ENCODE measurements at regions not wholly inside any gene's neighbourhood (a gene's known extent, or its start where the extent isn't known, plus 50 kb on each side); places are given as distances from the start of the nearest gene placed in this dataset.
"Not testable (repeated sequence)": the region's sequence is repeated elsewhere in the genome, so short reads cannot be mapped to it uniquely, and the experiment has no call there.

DNA sequence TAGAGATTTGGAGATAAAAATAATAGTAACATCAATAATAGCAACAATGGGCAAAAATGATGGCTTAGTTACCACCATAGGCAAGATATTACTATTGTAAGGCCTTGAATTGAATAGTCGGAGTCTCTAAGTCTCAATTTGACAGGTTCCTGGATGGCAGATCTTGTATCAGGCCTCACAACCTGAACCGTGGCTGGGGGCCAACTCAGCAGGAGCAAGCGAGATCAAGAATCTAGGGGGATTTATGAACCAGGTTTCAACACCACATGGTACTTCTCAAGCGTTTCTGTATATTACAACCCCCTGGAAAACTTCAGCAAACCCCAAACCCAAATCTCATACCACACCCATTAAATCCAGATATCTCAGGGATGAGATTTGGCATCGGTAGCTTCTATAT lies 573.8 kb downstream of the LIG4 start:
- Histone ChIP-seq H3K27me3 (ENCODE audit: control insufficient read depth in 3 of 3, insufficient read depth in 3 of 3, low read length in 3 of 3) (no peaks in the 10 kb centered on the region), H3K27ac (ENCODE audit: low read depth in 1 of 3, low read length in 2 of 3) (no peak overlapping the region), H3K36me3 (ENCODE audit: control insufficient read depth in 3 of 3, insufficient read depth in 2 of 3, low read depth in 1 of 3, low read length in 3 of 3) (no peaks in the 10 kb centered on the region), H3K9me3 (ENCODE audit: control insufficient read depth in 2 of 2, insufficient read depth in 1 of 2, low read depth in 1 of 2, low read length in 1 of 2) (no peaks in the 10 kb centered on the region), H3K4me3 (ENCODE audit: low read depth in 1 of 3, low read length in 3 of 3) (no peak overlapping the region), H3K4me1 (ENCODE audit: control insufficient read depth in 3 of 3, insufficient read depth in 2 of 3, low read depth in 1 of 3, low read length in 2 of 3) (no peaks in the 10 kb centered on the region)
- DNase-seq = no peak
- 77 to 88% (median 85%) methylated on average over 5 of the region's 5 CpGs for WGBS, 3 donors
- FAIRE-seq = no peak

DNA sequence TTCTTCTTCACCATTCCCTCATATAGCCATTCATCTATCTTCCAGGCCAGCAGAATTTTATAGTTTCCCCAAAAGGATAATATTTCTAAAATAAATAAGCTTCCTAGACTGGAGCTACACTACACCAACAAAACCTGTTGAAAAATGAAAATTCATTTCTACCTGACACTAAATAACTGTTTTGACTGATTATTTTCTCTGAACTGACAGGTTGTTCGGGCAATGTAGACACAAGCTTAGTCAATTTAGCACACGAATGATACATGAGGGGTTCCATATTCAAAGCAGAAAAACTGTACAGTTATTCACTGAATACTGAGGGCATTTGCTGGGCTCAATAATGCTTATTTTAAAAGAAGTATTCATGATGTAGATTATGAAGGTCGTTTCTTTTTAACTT lies 589.7 kb downstream of the LIG4 start:
- no peak overlapping the region for H3K27ac ChIP-seq (ENCODE audit: low read depth in 1 of 3, low read length in 2 of 3)
- FAIRE-seq = no peak
- H3K9me3 ChIP-seq (ENCODE audit: control insufficient read depth in 2 of 2, insufficient read depth in 1 of 2, low read depth in 1 of 2, low read length in 1 of 2) = no peaks in the 10 kb centered on the region
- WGBS, 3 donors = 60 to 84% (median 65%) methylated on average over 3 of the region's 3 CpGs
- no peaks in the 10 kb centered on the region for H3K27me3 ChIP-seq (ENCODE audit: control insufficient read depth in 3 of 3, insufficient read depth in 3 of 3, low read length in 3 of 3)
- no peak overlapping the region for H3K4me3 ChIP-seq (ENCODE audit: low read depth in 1 of 3, low read length in 3 of 3)
- no peak for DNase-seq
- no peaks in the 10 kb centered on the region for H3K4me1 ChIP-seq (ENCODE audit: control insufficient read depth in 3 of 3, insufficient read depth in 2 of 3, low read depth in 1 of 3, low read length in 2 of 3)
- H3K36me3 ChIP-seq (ENCODE audit: control insufficient read depth in 3 of 3, insufficient read depth in 2 of 3, low read depth in 1 of 3, low read length in 3 of 3) = no peaks in the 10 kb centered on the region

DNA sequence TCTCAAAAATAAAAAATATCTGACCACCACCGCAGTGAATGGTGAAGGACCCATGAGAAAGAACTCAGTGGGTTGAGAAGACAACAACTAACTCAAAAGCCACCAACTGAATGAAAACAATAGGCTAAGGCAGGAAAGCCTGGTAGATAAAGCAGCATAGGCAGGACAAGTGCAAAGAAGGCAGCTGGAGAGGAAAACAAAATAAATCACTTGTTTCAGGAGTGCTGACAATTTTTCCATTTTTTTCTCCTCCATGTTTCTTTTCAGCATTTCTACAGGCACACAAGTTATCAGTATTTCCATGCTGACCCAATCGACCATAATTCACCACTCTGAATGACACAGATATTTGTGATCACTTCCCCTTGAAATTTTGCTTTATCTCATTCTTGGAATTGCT lies 597.8 kb downstream of the LIG4 start:
- DNase-seq = no peak

DNA sequence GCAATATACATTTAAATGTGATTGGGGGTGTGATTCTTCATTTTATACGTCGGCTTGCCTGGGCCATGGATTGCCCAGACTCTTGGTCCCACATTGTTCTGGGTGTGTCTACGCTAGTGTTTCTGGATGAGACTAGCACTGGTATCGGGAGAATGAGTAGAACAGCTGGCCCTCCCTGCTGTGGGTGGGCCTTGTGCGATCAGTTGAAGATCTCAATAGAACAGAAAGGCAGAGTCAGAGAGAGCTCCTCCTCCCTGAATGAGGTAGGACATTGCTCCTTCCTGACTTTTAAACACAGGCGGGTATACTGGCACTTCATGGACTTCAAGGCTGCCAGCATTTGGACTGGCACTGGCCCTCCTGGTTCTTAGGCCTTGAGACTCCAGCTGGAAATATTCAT lies 603.0 kb downstream of the LIG4 start:
- no peak overlapping the region for H3K4me3 ChIP-seq (ENCODE audit: low read depth in 1 of 3, low read length in 3 of 3)
- no peaks in the 10 kb centered on the region for H3K9me3 ChIP-seq (ENCODE audit: control insufficient read depth in 2 of 2, insufficient read depth in 1 of 2, low read depth in 1 of 2, low read length in 1 of 2)
- no peak overlapping the region for H3K27ac ChIP-seq (ENCODE audit: low read depth in 1 of 3, low read length in 2 of 3)
- FAIRE-seq (no peak), DNase-seq (no peak)
- H3K36me3 ChIP-seq (ENCODE audit: control insufficient read depth in 3 of 3, insufficient read depth in 2 of 3, low read depth in 1 of 3, low read length in 3 of 3) = no peaks in the 10 kb centered on the region
- no peaks in the 10 kb centered on the region for H3K4me1 ChIP-seq (ENCODE audit: control insufficient read depth in 3 of 3, insufficient read depth in 2 of 3, low read depth in 1 of 3, low read length in 2 of 3)
- WGBS, 3 donors = 91 to 95% (median 93%) methylated on average over 6 of the region's 6 CpGs
- no peaks in the 10 kb centered on the region for H3K27me3 ChIP-seq (ENCODE audit: control insufficient read depth in 3 of 3, insufficient read depth in 3 of 3, low read length in 3 of 3)

More for the DNA sequence above, 597.8 kb downstream of the LIG4 start:
- Histone ChIP-seq H3K27ac (ENCODE audit: low read depth in 1 of 3, low read length in 2 of 3) (no peak overlapping the region), H3K4me3 (ENCODE audit: low read depth in 1 of 3, low read length in 3 of 3) (no peak overlapping the region), H3K27me3 (ENCODE audit: control insufficient read depth in 3 of 3, insufficient read depth in 3 of 3, low read length in 3 of 3) (no peaks in the 10 kb centered on the region), H3K4me1 (ENCODE audit: control insufficient read depth in 3 of 3, insufficient read depth in 2 of 3, low read depth in 1 of 3, low read length in 2 of 3) (no peaks in the 10 kb centered on the region), H3K36me3 (ENCODE audit: control insufficient read depth in 3 of 3, insufficient read depth in 2 of 3, low read depth in 1 of 3, low read length in 3 of 3) (no peaks in the 10 kb centered on the region), H3K9me3 (ENCODE audit: control insufficient read depth in 2 of 2, insufficient read depth in 1 of 2, low read depth in 1 of 2, low read length in 1 of 2) (no peaks in the 10 kb centered on the region)
- WGBS, 3 donors = 50 to 52% (median 51%) methylated on average over 2 of the region's 2 CpGs
- no peak for FAIRE-seq

DNA sequence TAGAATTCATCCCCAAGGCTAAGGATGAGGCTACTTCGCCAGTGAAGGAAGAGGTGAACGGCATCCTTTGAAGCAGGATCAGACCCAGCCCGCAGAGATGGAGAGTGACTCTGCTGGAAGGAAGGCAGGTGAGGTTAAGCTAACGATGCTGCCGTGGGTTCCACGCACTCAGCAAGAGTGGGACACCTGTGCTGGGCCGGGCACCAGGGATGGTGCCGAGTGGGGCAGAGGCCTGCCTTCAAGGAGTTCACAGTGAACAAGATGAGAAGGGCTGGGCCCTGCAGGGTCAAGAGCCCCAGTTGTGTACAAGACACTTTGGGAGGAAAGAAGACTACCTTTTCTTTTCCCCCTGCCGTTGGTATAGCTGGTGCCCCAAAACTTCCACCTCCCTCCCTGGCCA lies 606.6 kb downstream of the LIG4 start:
- WGBS, 3 donors = 85 to 93% (median 93%) methylated on average over 9 of the region's 9 CpGs
- H3K4me1 ChIP-seq (ENCODE audit: control insufficient read depth in 3 of 3, insufficient read depth in 2 of 3, low read depth in 1 of 3, low read length in 2 of 3) = no peaks in the 10 kb centered on the region
- H3K27ac ChIP-seq (ENCODE audit: low read depth in 1 of 3, low read length in 2 of 3) = no peak overlapping the region
- FAIRE-seq (no peak), DNase-seq (no peak)
- H3K27me3 ChIP-seq (ENCODE audit: control insufficient read depth in 3 of 3, insufficient read depth in 3 of 3, low read length in 3 of 3) = no peaks in the 10 kb centered on the region
- H3K36me3 ChIP-seq (ENCODE audit: control insufficient read depth in 3 of 3, insufficient read depth in 2 of 3, low read depth in 1 of 3, low read length in 3 of 3) = no peaks in the 10 kb centered on the region
- H3K4me3 ChIP-seq (ENCODE audit: low read depth in 1 of 3, low read length in 3 of 3) = no peak overlapping the region
- no peaks in the 10 kb centered on the region for H3K9me3 ChIP-seq (ENCODE audit: control insufficient read depth in 2 of 2, insufficient read depth in 1 of 2, low read depth in 1 of 2, low read length in 1 of 2)

DNA sequence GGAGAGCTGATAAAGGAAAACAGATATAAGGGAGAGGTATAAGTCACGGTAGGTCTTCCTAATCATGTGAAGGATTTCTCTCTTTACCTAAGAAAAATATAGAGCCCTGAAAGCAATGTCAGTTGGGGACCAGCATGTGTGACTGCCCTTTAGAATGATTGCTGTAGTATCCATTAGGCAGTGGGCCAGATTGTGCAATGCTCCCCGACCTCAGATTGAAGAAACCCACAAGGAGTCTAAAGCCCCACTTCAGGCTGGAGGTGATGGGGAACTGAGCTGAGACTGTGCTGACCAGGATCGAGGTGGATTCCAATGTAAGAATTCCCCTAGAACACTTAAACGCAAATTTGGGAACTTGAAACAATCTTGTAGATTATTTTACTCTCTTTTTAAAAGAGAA lies 614.4 kb downstream of the LIG4 start:
- 63 to 77% (median 69%) methylated on average over 4 of the region's 4 CpGs for WGBS, 3 donors
- no peak for FAIRE-seq
- H3K27me3 ChIP-seq (ENCODE audit: control insufficient read depth in 3 of 3, insufficient read depth in 3 of 3, low read length in 3 of 3) = no peaks in the 10 kb centered on the region
- no peak for DNase-seq
- H3K4me1 ChIP-seq (ENCODE audit: control insufficient read depth in 3 of 3, insufficient read depth in 2 of 3, low read depth in 1 of 3, low read length in 2 of 3) = no peaks in the 10 kb centered on the region
- no peak overlapping the region for H3K4me3 ChIP-seq (ENCODE audit: low read depth in 1 of 3, low read length in 3 of 3)
- no peaks in the 10 kb centered on the region for H3K9me3 ChIP-seq (ENCODE audit: control insufficient read depth in 2 of 2, insufficient read depth in 1 of 2, low read depth in 1 of 2, low read length in 1 of 2)
- no peaks in the 10 kb centered on the region for H3K36me3 ChIP-seq (ENCODE audit: control insufficient read depth in 3 of 3, insufficient read depth in 2 of 3, low read depth in 1 of 3, low read length in 3 of 3)
- H3K27ac ChIP-seq (ENCODE audit: low read depth in 1 of 3, low read length in 2 of 3) = no peak overlapping the region

DNA sequence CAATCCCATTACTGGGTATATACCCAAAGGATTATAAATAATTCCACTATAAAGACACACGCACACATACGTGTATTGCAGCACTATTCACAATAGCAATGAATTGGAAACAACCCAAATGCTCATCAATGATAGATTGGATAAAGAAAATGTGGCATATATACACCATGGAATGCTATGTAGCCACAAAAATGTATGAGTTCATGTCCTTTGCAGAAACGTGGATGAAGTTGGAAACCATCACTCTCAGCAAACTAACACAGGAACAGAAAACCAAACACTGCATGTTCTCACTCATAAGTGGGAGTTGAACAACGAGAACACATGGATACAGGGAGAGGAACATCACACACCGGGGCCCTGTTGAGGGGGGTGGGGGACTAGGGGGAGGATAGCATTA lies 619.0 kb downstream of the LIG4 start:
- H3K4me3 ChIP-seq (ENCODE audit: low read depth in 1 of 3, low read length in 3 of 3); FAIRE-seq; H3K36me3 ChIP-seq (ENCODE audit: control insufficient read depth in 3 of 3, insufficient read depth in 2 of 3, low read depth in 1 of 3, low read length in 3 of 3); H3K4me1 ChIP-seq (ENCODE audit: control insufficient read depth in 3 of 3, insufficient read depth in 2 of 3, low read depth in 1 of 3, low read length in 2 of 3); H3K27me3 ChIP-seq (ENCODE audit: control insufficient read depth in 3 of 3, insufficient read depth in 3 of 3, low read length in 3 of 3); H3K9me3 ChIP-seq (ENCODE audit: control insufficient read depth in 2 of 2, insufficient read depth in 1 of 2, low read depth in 1 of 2, low read length in 1 of 2); DNase-seq; H3K27ac ChIP-seq (ENCODE audit: low read depth in 1 of 3, low read length in 2 of 3): not testable (repeated sequence)
- 63 to 70% (median 64%) methylated on average over 5 of the region's 5 CpGs for WGBS, 3 donors

DNA sequence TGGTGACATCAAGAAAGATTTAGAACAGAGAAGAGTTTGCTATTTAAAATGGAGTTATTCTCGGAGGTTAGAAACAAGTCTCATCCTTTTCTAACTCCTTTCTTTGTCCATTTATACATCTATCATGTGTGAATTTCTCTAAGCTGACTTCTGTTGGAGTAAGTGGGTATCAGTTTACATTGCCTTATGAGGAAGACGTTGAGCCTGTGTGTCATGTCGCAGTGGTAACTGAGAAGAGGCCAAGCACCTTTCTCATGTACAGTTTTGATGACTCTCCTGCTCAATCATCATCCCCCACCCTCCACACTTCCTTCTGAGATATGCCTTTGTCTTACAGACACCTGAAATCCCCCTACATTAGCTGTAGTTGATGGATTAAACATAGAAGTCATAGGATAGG lies 624.8 kb downstream of the LIG4 start:
- no peak for FAIRE-seq
- WGBS, 3 donors = 69 to 84% (median 82%) methylated on average over 3 of the region's 3 CpGs
- H3K27me3 ChIP-seq (ENCODE audit: control insufficient read depth in 3 of 3, insufficient read depth in 3 of 3, low read length in 3 of 3) = no peaks in the 10 kb centered on the region
- H3K4me1 ChIP-seq (ENCODE audit: control insufficient read depth in 3 of 3, insufficient read depth in 2 of 3, low read depth in 1 of 3, low read length in 2 of 3) = no peaks in the 10 kb centered on the region
- no peak overlapping the region for H3K27ac ChIP-seq (ENCODE audit: low read depth in 1 of 3, low read length in 2 of 3)
- no peak overlapping the region for H3K4me3 ChIP-seq (ENCODE audit: low read depth in 1 of 3, low read length in 3 of 3)
- no peaks in the 10 kb centered on the region for H3K36me3 ChIP-seq (ENCODE audit: control insufficient read depth in 3 of 3, insufficient read depth in 2 of 3, low read depth in 1 of 3, low read length in 3 of 3)
- DNase-seq = no peak
- H3K9me3 ChIP-seq (ENCODE audit: control insufficient read depth in 2 of 2, insufficient read depth in 1 of 2, low read depth in 1 of 2, low read length in 1 of 2) = no peaks in the 10 kb centered on the region

DNA sequence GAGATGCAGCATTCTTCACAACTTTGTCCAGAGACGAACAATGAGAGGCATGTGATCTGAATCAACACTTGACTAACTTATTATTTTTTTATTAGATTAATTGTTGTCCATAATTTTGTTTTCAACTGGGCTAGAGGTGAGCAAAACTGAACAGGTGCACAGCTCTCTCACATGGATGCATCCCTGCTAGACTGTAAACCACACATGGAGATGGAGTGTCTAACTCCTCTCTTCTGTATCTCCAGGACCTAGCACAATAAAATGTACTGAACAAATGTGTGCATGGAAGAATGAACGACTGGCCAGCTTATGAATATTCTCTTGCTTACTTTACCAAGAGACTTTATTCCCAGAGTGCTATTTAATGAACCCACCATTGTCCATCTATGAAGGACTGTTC lies 627.7 kb downstream of the LIG4 start:
- Histone ChIP-seq H3K4me3 (ENCODE audit: low read depth in 1 of 3, low read length in 3 of 3) (no peak overlapping the region), H3K27me3 (ENCODE audit: control insufficient read depth in 3 of 3, insufficient read depth in 3 of 3, low read length in 3 of 3) (no peaks in the 10 kb centered on the region), H3K4me1 (ENCODE audit: control insufficient read depth in 3 of 3, insufficient read depth in 2 of 3, low read depth in 1 of 3, low read length in 2 of 3) (no peaks in the 10 kb centered on the region), H3K36me3 (ENCODE audit: control insufficient read depth in 3 of 3, insufficient read depth in 2 of 3, low read depth in 1 of 3, low read length in 3 of 3) (no peaks in the 10 kb centered on the region), H3K9me3 (ENCODE audit: control insufficient read depth in 2 of 2, insufficient read depth in 1 of 2, low read depth in 1 of 2, low read length in 1 of 2) (no peaks in the 10 kb centered on the region), H3K27ac (ENCODE audit: low read depth in 1 of 3, low read length in 2 of 3) (no peak overlapping the region)
- FAIRE-seq (no peak), DNase-seq (no peak)
- WGBS, 3 donors = 41 to 57% (median 48%) methylated on average over 2 of the region's 2 CpGs
